HL-60 (cell line): ENCODE measurements at regions not wholly inside any gene's neighbourhood (a gene's known extent, or its start where the extent isn't known, plus 50 kb on each side); places are given as distances from the start of the nearest gene placed in this dataset.

ENCODE experiments used
- CTCF ChIP-seq: IDR thresholded peaks from one replicate; pipeline ENCODE4 v1.5.1; 2011; ENCODE audit warnings: low read length, control low read depth, inconsistent platforms; ENCODE audit not compliant: insufficient read depth
- POLR2AphosphoS5 ChIP-seq: IDR thresholded peaks from 2 replicates; pipeline ENCODE4 v1.6.1; 2012; ENCODE audit warnings: low read depth

DNA sequence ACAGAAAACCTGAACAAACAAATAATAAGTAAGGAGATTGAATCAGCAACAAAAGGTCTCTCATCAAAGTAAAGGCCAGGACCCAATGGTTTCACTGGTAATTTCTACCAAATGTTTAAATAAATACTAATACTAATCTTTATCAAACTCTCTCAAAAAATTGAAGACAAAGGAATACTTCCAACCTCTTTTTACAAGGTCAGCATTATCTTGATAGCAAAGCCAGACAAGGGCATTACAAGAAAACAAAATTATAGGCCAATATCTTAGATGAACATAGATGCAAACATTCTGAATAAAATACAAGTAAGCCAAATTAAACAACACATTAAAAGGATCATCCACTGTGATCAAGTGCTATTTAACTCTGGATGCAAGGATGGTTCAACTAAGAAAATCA lies 239.8 kb upstream of the TMEM72 start:
- no peak for TF ChIP-seq CTCF
- TF ChIP-seq POLR2AphosphoS5 = no peak
